Stomach smooth muscle (tissue), 2 donors: ENCODE measurements at regions not wholly inside any gene's neighbourhood (a gene's known extent, or its start where the extent isn't known, plus 50 kb on each side); places are given as distances from the start of the nearest gene placed in this dataset.

ENCODE experiments used
- H3K27ac ChIP-seq: one replicate; pipeline ENCODE4 v1.7.0; 2013; ENCODE audit warnings: mild to moderate bottlenecking, low read length, inconsistent platforms
- H3K27me3 ChIP-seq, 2 donors: one replicate each; pipeline ENCODE4 v1.7.0; 2013; ENCODE audit warnings: low read length in 2 of 2; ENCODE audit not compliant: insufficient read depth in 2 of 2, control insufficient read depth in 1 of 2
- H3K36me3 ChIP-seq, 2 donors: one replicate each; pipeline ENCODE4 v1.7.0; 2013; ENCODE audit warnings: low read length in 2 of 2; ENCODE audit not compliant: control insufficient read depth in 2 of 2, insufficient read depth in 2 of 2
- H3K4me1 ChIP-seq: one replicate; pipeline ENCODE4 v1.7.0; 2013; ENCODE audit warnings: low read length; ENCODE audit not compliant: control insufficient read depth, insufficient read depth
- H3K4me3 ChIP-seq, 2 donors: one replicate each; pipeline ENCODE4 v1.7.0; 2013; ENCODE audit warnings: low read length in 2 of 2
- H3K9ac ChIP-seq, 2 donors: one replicate each; pipeline ENCODE4 v1.7.0; 2013; ENCODE audit warnings: low read length in 2 of 2, mild to moderate bottlenecking in 1 of 2
- H3K9me3 ChIP-seq, 2 donors: one replicate each; pipeline ENCODE4 v1.7.0; 2013; ENCODE audit warnings: low read length in 2 of 2; ENCODE audit not compliant: control insufficient read depth in 2 of 2
- donor health status: healthy.
- donor health status: Pancreatic carcinoma.

- no peaks in the 10 kb centered on the region for H3K36me3 ChIP-seq
- H3K4me3 ChIP-seq, result no peak overlapping the region
These were observed 438.3 kb downstream of the RFC3 start for GRCh38 chr13:34256236-34256635.

GRCh38 chr13:34257966-34258365 is 440.0 kb downstream of the RFC3 start:
- H3K9me3 ChIP-seq, result no peaks in the 10 kb centered on the region
- no peaks in the 10 kb centered on the region for H3K36me3 ChIP-seq
- H3K4me3 ChIP-seq, result no peak overlapping the region
- no peak overlapping the region for H3K9ac ChIP-seq
- H3K4me1 ChIP-seq, result no peaks in the 10 kb centered on the region
- no peaks in the 10 kb centered on the region for H3K27me3 ChIP-seq
- no peak overlapping the region for H3K27ac ChIP-seq

More at GRCh38 chr13:34256236-34256635, 438.3 kb downstream of the RFC3 start:
- H3K9me3 ChIP-seq, result no peaks in the 10 kb centered on the region
- H3K9ac ChIP-seq, result no peak overlapping the region
- H3K27me3 ChIP-seq, result no peaks in the 10 kb centered on the region
- no peak overlapping the region for H3K27ac ChIP-seq
- H3K4me1 ChIP-seq, result no peaks in the 10 kb centered on the region

GRCh38 chr13:34258646-34259386 is 440.9 kb downstream of the RFC3 start:
- H3K27ac ChIP-seq, result no peak overlapping the region
- H3K27me3 ChIP-seq, result no peaks in the 10 kb centered on the region
- no peak overlapping the region for H3K4me3 ChIP-seq
- no peaks in the 10 kb centered on the region for H3K36me3 ChIP-seq
- H3K4me1 ChIP-seq, result no peaks in the 10 kb centered on the region
- H3K9me3 ChIP-seq, result no peaks in the 10 kb centered on the region
- no peak overlapping the region for H3K9ac ChIP-seq

GRCh38 chr13:34263681-34264080 is 445.7 kb downstream of the RFC3 start:
- H3K4me3 ChIP-seq, result no peak overlapping the region
- H3K9me3 ChIP-seq, result no peaks in the 10 kb centered on the region
- no peaks in the 10 kb centered on the region for H3K36me3 ChIP-seq
- no peaks in the 10 kb centered on the region for H3K4me1 ChIP-seq
- no peak overlapping the region for H3K27ac ChIP-seq
- H3K27me3 ChIP-seq, result no peaks in the 10 kb centered on the region
- no peak overlapping the region for H3K9ac ChIP-seq

GRCh38 chr13:34265046-34265679 is 447.2 kb downstream of the RFC3 start:
- Histone ChIP-seq H3K27me3 (no peaks in the 10 kb centered on the region), H3K27ac (no peak overlapping the region), H3K4me3 (no peak overlapping the region), H3K9ac (no peak overlapping the region), H3K36me3 (no peaks in the 10 kb centered on the region), H3K9me3 (no peaks in the 10 kb centered on the region), H3K4me1 (no peaks in the 10 kb centered on the region)

- Histone ChIP-seq H3K9me3 (peaks cover 0 to 2% of the 10 kb centered on the region in 2 donors), H3K27me3 (no peaks in the 10 kb centered on the region), H3K27ac (no peak overlapping the region), H3K4me1 (no peaks in the 10 kb centered on the region), H3K9ac (no peak overlapping the region), H3K36me3 (no peaks in the 10 kb centered on the region), H3K4me3 (no peak overlapping the region)
These were observed 458.8 kb downstream of the RFC3 start for GRCh38 chr13:34276764-34277163.

- no peaks in the 10 kb centered on the region for H3K4me1 ChIP-seq
- no peaks in the 10 kb centered on the region for H3K36me3 ChIP-seq
- H3K27ac ChIP-seq, result no peak overlapping the region
- H3K9ac ChIP-seq, result no peak overlapping the region
- peaks cover 0 to 4% of the 10 kb centered on the region in 2 donors for H3K9me3 ChIP-seq
- no peaks in the 10 kb centered on the region for H3K27me3 ChIP-seq
- H3K4me3 ChIP-seq, result no peak overlapping the region
These were observed 460.0 kb downstream of the RFC3 start for GRCh38 chr13:34277936-34278335.

- no peaks in the 10 kb centered on the region for H3K27me3 ChIP-seq
- H3K27ac ChIP-seq, result no peak overlapping the region
- no peak overlapping the region for H3K9ac ChIP-seq
- H3K9me3 ChIP-seq, result peaks cover 0 to 4% of the 10 kb centered on the region in 2 donors
- H3K4me1 ChIP-seq, result no peaks in the 10 kb centered on the region
- H3K4me3 ChIP-seq, result no peak overlapping the region
- H3K36me3 ChIP-seq, result no peaks in the 10 kb centered on the region
These were observed 460.8 kb downstream of the RFC3 start for GRCh38 chr13:34278780-34279179.

GRCh38 chr13:34290661-34291060 is 472.7 kb downstream of the RFC3 start:
- no peak overlapping the region for H3K27ac ChIP-seq
- no peaks in the 10 kb centered on the region for H3K9me3 ChIP-seq
- H3K4me1 ChIP-seq, result no peaks in the 10 kb centered on the region
- H3K36me3 ChIP-seq, result no peaks in the 10 kb centered on the region
- no peak overlapping the region for H3K9ac ChIP-seq
- H3K27me3 ChIP-seq, result no peaks in the 10 kb centered on the region
- H3K4me3 ChIP-seq, result no peak overlapping the region

- Histone ChIP-seq H3K36me3 (no peaks in the 10 kb centered on the region), H3K27ac (no peak overlapping the region), H3K27me3 (no peaks in the 10 kb centered on the region), H3K9me3 (no peaks in the 10 kb centered on the region), H3K9ac (peak overlapping the region in 1 of 2 donors; percentile 37), H3K4me3 (peak overlapping the region; percentile 47 to 59), H3K4me1 (no peaks in the 10 kb centered on the region)
These were observed 476.7 kb downstream of the RFC3 start for GRCh38 chr13:34294483-34295129.

- H3K4me1 ChIP-seq, result no peaks in the 10 kb centered on the region
- peaks cover 0 to 5% of the 10 kb centered on the region in 2 donors for H3K9me3 ChIP-seq
- H3K27me3 ChIP-seq, result no peaks in the 10 kb centered on the region
- no peak overlapping the region for H3K4me3 ChIP-seq
- H3K9ac ChIP-seq, result no peak overlapping the region
- H3K36me3 ChIP-seq, result no peaks in the 10 kb centered on the region
- H3K27ac ChIP-seq, result no peak overlapping the region
These were observed 482.6 kb downstream of the RFC3 start for GRCh38 chr13:34300559-34300958.
